ELR (cell line): ENCODE measurements at regions not wholly inside any gene's neighbourhood (a gene's known extent, or its start where the extent isn't known, plus 50 kb on each side); places are given as distances from the start of the nearest gene placed in this dataset.

Source experiments
- DNase-seq: peaks from one replicate; pipeline ENCODE4 v3.0.0-alpha.2; 2015; ENCODE audit warnings: low read depth

- DNase-seq = no peak
These were observed 655.7 kb upstream of the ARPP21 start for GRCh38 chr3:34983631-34984030.

- no peak for DNase-seq
These were observed 651.0 kb upstream of the ARPP21 start for GRCh38 chr3:34988296-34988695.

- no peak for DNase-seq
These were observed 643.4 kb upstream of the ARPP21 start for GRCh38 chr3:34995796-34996430.

- no peak for DNase-seq
These were observed 640.4 kb upstream of the ARPP21 start for GRCh38 chr3:34998902-34999301.

- no peak for DNase-seq
These were observed 627.1 kb upstream of the ARPP21 start for GRCh38 chr3:35012214-35012613.

GRCh38 chr3:35028157-35028556 is 611.2 kb upstream of the ARPP21 start:
- DNase-seq = no peak

- DNase-seq = no peak
These were observed 596.9 kb upstream of the ARPP21 start for GRCh38 chr3:35042210-35042991.

- DNase-seq = no peak
These were observed 596.3 kb upstream of the ARPP21 start for GRCh38 chr3:35043040-35043439.

GRCh38 chr3:35044190-35044589 is 595.1 kb upstream of the ARPP21 start:
- DNase-seq = no peak

- no peak for DNase-seq
These were observed 594.2 kb upstream of the ARPP21 start for GRCh38 chr3:35045118-35045517.

- no peak for DNase-seq
These were observed 574.6 kb upstream of the ARPP21 start for GRCh38 chr3:35064761-35065160.

GRCh38 chr3:35065891-35066290 is 573.4 kb upstream of the ARPP21 start:
- no peak for DNase-seq

- DNase-seq = no peak
These were observed 571.6 kb upstream of the ARPP21 start for GRCh38 chr3:35067750-35068149.

- DNase-seq = no peak
These were observed 569.2 kb upstream of the ARPP21 start for GRCh38 chr3:35070088-35070487.

GRCh38 chr3:35071772-35072171 is 567.6 kb upstream of the ARPP21 start:
- no peak for DNase-seq

- no peak for DNase-seq
These were observed 560.5 kb upstream of the ARPP21 start for GRCh38 chr3:35078780-35079179.

GRCh38 chr3:35079403-35079802 is 559.9 kb upstream of the ARPP21 start:
- DNase-seq = no peak

- no peak for DNase-seq
These were observed 557.4 kb upstream of the ARPP21 start for GRCh38 chr3:35081899-35082298.

- no peak for DNase-seq
These were observed 550.4 kb upstream of the ARPP21 start for GRCh38 chr3:35088943-35089342.

- DNase-seq = no peak
These were observed 524.6 kb upstream of the ARPP21 start for GRCh38 chr3:35114686-35115085.

GRCh38 chr3:35120026-35120425 is 519.3 kb upstream of the ARPP21 start:
- DNase-seq = no peak

- no peak for DNase-seq
These were observed 501.7 kb upstream of the ARPP21 start for GRCh38 chr3:35137612-35138011.

- no peak for DNase-seq
These were observed 497.9 kb upstream of the ARPP21 start for GRCh38 chr3:35141406-35141805.

- DNase-seq = no peak
These were observed 495.3 kb upstream of the ARPP21 start for GRCh38 chr3:35144011-35144410.
